Medulla oblongata (tissue), 1 donor: ENCODE measurements at regions not wholly inside any gene's neighbourhood (a gene's known extent, or its start where the extent isn't known, plus 50 kb on each side); places are given as distances from the start of the nearest gene placed in this dataset.
A peak's percentile ranks its signal among the peaks of the same experiment; 100 is the strongest.

Experiments
- DNase-seq: peaks from one replicate; pipeline ENCODE4 v3.0.0-alpha.2; 2015; ENCODE audit errors: extremely low spot score

DNA sequence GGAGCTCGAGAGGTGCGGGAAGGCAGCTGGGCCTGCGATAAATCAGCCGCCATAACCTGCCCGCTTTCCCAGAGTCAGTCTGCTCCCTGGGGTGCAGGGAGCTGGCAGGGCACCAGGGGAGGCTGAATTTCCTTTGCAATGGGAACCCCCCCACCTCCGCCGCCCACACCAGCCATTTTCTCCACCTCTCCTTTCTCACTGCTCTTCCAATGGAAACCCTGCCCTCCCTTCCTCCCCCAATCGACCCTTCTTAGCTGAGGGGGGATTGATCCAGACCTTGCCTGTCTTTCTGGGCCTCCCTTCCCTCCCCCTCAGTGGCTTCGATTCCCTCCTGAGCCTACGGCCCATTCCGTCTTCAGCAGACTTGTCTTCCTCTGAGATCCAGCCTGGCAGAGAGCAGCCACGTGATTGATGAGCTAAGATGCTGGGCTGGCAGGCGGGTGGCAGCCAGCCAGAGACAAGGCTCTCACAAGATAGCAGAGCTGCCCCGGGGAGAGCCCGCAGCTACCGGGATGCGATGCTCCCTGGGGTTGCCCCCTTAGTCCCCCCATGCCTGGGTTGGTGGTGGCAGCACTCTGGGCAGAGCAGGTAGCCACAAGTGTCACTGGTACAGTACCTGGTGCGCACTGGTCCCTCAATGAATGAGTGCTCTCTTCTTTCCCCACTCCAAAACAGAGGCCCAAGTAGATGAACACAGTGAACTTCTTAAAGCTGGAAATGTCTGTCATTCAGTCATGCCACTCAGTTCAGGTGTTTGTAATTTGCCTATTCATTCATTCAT, 53.7 kb upstream of the FABP6 start:
- DNase-seq: peak; percentile 89

DNA sequence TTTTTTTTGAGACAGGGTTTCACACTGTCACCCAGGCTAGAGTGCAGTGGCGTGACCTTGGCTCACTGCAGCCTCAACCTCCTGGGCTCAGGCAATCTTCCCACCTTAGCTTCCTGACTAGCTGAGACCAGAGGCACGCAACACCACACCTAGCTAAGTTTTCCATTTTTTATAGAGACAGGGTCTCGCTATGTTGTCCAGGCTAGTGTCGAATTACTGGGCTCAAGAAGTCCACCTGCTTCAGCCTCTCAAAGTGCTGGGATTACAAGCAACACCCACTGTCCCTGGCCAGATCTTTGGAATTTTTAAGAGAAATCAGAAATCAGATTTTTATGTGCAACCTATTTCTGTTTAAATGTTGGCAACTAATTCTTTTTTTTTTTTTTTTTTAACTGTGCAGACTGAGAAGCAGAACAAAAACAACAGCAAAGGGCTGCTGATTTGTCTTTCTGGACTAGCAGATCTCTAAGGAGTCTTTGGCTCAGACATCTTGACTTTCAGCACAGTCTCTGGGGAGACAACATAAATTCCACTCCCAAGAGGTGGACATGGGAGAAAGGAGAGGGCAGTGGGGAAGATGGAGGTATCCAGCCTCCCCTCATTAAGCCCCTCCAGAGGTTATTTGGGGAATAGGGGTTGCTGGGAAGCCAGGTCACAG, 54.4 kb upstream of the FABP6 start:
- DNase-seq: no peak

DNA sequence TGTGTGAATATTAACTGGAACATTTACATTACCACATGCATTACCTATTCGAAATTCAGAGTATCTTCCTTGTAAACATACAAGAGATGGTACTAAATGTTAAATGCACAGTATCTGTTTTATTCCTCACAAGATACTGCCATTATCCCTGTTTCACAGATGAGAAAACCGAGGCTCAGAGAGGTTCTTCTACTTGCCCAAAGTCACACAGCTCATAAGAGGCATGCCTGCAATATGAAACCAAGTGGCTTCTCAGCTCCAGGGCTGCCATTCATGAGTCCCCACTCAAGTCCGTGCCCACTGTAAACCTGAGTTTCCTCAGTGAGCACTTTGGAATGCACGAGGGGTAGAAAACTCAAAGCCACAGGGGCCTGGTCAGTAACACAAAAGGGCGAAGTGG, 55.0 kb upstream of the FABP6 start:
- DNase-seq: no peak

DNA sequence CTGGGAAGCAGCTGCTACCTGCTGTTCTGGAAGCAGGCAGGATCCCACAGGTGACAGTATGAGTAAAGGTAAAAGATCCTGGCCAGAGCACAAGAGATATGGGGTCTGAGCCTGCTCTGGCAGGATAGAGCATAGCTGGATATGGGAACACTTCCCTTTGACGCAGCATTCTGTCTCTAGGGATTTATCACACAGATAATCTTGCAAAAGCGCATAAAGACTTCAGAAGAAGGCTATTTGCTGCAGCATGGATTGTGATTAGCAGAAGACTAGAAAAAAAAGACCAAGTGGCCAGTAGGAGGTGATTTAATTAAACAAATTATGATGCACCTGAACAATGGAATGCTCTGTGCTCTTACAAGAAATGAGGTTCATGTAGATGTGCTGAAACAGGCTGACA, 52.4 kb upstream of the PWWP2A start:
- no peak for DNase-seq

DNA sequence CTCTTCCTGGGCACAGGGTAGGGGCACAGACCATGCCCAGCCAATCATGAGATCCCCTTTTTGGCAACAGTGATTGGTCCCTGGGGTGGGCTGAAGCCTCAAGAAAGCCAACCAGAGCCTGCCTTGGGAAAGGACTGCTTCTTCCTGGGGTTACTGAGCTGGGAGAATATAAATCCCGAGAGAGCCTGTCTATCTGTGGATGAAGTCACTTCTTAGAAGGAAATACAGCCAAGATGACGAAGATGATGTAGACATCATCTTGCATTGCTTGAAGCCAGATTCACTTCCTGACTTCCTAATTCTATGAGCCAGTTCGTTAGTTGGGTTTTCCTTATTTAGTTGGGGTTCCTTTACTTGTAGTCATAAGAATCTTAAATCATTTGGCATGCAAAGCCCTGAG, 50.1 kb upstream of the PWWP2A start:
- no peak for DNase-seq
